ENCODE measurements at regions not wholly inside any gene's neighbourhood (a gene's known extent, or its start where the extent isn't known, plus 50 kb on each side); places are given as distances from the start of the nearest gene placed in this dataset.

DNA sequence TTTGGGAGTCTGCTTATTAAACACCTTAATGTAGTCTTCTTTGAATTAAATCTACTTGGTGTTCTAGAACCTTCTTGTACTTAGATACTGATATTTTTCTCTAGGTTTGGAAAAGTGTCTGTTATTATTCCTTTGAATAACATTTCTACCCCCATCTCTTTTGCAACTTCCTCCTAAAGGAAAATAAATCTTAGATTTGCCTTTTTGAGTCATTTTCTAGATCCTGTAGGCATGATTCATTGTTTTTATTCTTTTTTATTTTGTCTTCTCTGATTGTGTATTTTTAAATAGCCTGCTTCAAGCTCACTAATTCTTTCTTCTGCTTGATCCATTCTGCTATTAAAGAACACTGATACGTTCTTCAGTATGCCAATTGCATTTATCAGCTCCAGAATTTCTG is 155.9 kb upstream of the NEGR1 start:
- no peak overlapping the region for H3K4me2 ChIP-seq
- DNase-seq (ENCODE audit: low read depth in 1 of 2, low spot score in 1 of 2) (no peak), FAIRE-seq (no peak), ATAC-seq (no peak)
- no peak overlapping the region for H3K27ac ChIP-seq
- H3K9me3 ChIP-seq: no peaks in the 10 kb centered on the region
- no peaks in the 10 kb centered on the region for H3K4me1 ChIP-seq
- ChIA-PET CTCF (no interaction called here), POLR2A (no interaction called here)
- TF ChIP-seq HOXB5 (CRISPR knock-in tag; IDR thresholded peaks at IDR 0.05) (no peak), MAFK (IDR thresholded peaks at IDR 0.05; ENCODE audit: partially characterized antibody) (no peak)
- WGBS (ENCODE audit: missing lambda C conversion rate): 0% methylated on average over 1 of the region's 1 CpG
- H3K4me3 ChIP-seq: no peak overlapping the region

DNA sequence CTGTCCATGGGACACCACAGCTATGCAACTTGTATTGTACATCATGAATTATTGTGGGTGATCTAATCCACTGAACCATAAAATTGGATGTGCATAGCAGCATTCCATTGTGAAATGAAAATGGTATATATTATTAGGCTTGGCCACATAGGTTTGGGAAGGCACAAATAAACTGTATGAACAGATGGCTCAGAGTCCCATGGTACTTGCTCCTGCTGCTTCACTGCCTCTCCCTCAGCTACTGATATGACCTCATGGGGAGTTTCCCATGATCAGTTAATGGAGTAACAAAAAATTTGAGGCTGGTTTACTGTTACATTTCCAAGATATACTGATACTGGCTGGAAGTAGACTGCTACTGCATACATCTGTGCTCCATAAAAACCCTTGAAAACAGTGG is 152.7 kb upstream of the NEGR1 start:
- no peak overlapping the region for H3K27ac ChIP-seq
- no peak for DNase-seq (ENCODE audit: low read depth in 1 of 2, low spot score in 1 of 2)
- no peak overlapping the region for H3K4me3 ChIP-seq
- TF ChIP-seq, protein P1, sequence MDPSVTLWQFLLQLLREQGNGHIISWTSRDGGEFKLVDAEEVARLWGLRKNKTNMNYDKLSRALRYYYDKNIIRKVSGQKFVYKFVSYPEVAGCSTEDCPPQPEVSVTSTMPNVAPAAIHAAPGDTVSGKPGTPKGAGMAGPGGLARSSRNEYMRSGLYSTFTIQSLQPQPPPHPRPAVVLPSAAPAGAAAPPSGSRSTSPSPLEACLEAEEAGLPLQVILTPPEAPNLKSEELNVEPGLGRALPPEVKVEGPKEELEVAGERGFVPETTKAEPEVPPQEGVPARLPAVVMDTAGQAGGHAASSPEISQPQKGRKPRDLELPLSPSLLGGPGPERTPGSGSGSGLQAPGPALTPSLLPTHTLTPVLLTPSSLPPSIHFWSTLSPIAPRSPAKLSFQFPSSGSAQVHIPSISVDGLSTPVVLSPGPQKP (IDR thresholded peaks at IDR 0.05; ENCODE audit: low read depth, low read length): no peak
- TF ChIP-seq PHF8 (IDR thresholded peaks at IDR 0.05; ENCODE audit: borderline replicate concordance, low read depth) (no peak), CBX8 (IDR thresholded peaks at IDR 0.05) (no peak), CBX2 (IDR thresholded peaks at IDR 0.05; ENCODE audit: borderline replicate concordance, low read depth) (no peak), MAFK (IDR thresholded peaks at IDR 0.05; ENCODE audit: partially characterized antibody) (no peak), NR3C1 (IDR thresholded peaks at IDR 0.05) (no peak), POLR2A (IDR thresholded peaks at IDR 0.05; ENCODE audit: low read length) (no peak), HEYL (CRISPR knock-in tag; IDR thresholded peaks at IDR 0.05) (no peak), HOXB5 (CRISPR knock-in tag; IDR thresholded peaks at IDR 0.05) (no peak), SMC3 (IDR thresholded peaks at IDR 0.05) (no peak), KDM5A (IDR thresholded peaks at IDR 0.05) (no peak), RARB (CRISPR knock-in tag; IDR thresholded peaks at IDR 0.05) (no peak), ZC3H11A (IDR thresholded peaks at IDR 0.05) (no peak), NFE2L2 (conservative IDR thresholded peaks at IDR 0.05; ENCODE audit: low read length) (no peak), FOSB (CRISPR knock-in tag; IDR thresholded peaks at IDR 0.05) (no peak)
- TF ChIP-seq, protein P2, sequence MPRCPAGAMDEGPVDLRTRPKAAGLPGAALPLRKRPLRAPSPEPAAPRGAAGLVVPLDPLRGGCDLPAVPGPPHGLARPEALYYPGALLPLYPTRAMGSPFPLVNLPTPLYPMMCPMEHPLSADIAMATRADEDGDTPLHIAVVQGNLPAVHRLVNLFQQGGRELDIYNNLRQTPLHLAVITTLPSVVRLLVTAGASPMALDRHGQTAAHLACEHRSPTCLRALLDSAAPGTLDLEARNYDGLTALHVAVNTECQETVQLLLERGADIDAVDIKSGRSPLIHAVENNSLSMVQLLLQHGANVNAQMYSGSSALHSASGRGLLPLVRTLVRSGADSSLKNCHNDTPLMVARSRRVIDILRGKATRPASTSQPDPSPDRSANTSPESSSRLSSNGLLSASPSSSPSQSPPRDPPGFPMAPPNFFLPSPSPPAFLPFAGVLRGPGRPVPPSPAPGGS (IDR thresholded peaks at IDR 0.05): no peak
- TF ChIP-seq, protein P3, sequence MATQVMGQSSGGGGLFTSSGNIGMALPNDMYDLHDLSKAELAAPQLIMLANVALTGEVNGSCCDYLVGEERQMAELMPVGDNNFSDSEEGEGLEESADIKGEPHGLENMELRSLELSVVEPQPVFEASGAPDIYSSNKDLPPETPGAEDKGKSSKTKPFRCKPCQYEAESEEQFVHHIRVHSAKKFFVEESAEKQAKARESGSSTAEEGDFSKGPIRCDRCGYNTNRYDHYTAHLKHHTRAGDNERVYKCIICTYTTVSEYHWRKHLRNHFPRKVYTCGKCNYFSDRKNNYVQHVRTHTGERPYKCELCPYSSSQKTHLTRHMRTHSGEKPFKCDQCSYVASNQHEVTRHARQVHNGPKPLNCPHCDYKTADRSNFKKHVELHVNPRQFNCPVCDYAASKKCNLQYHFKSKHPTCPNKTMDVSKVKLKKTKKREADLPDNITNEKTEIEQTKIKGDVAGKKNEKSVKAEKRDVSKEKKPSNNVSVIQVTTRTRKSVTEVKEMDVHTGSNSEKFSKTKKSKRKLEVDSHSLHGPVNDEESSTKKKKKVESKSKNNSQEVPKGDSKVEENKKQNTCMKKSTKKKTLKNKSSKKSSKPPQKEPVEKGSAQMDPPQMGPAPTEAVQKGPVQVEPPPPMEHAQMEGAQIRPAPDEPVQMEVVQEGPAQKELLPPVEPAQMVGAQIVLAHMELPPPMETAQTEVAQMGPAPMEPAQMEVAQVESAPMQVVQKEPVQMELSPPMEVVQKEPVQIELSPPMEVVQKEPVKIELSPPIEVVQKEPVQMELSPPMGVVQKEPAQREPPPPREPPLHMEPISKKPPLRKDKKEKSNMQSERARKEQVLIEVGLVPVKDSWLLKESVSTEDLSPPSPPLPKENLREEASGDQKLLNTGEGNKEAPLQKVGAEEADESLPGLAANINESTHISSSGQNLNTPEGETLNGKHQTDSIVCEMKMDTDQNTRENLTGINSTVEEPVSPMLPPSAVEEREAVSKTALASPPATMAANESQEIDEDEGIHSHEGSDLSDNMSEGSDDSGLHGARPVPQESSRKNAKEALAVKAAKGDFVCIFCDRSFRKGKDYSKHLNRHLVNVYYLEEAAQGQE (IDR thresholded peaks at IDR 0.05): no peak
- TF ChIP-seq, protein P4, sequence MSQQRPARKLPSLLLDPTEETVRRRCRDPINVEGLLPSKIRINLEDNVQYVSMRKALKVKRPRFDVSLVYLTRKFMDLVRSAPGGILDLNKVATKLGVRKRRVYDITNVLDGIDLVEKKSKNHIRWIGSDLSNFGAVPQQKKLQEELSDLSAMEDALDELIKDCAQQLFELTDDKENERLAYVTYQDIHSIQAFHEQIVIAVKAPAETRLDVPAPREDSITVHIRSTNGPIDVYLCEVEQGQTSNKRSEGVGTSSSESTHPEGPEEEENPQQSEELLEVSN (IDR thresholded peaks at IDR 0.05; ENCODE audit: borderline replicate concordance, low read depth): no peak
- no peak overlapping the region for H3K4me2 ChIP-seq
- FAIRE-seq: no peak
- CTCF ChIA-PET: no interaction called here
- POLR2A ChIA-PET: no interaction called here
- no peak for ATAC-seq
- no peaks in the 10 kb centered on the region for H3K9me3 ChIP-seq
- H3K4me1 ChIP-seq: no peaks in the 10 kb centered on the region

DNA sequence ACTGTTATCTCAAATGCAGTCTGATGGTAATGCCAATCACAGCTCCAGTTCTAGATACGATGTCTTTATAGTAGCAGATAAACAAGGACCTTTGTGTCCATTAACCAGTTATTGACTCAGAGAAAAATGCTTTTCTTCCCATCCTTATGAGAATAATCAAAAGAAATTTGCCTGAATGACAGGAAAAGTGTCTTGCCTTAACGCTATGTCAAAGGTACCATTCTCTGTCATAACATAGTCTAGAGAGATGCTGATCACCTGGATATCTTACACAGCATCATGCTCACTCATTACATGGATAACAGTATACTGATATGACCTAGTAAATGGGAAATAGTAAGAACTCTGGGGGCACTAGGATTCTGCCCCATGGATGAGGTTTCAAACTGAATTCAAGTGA is 151.7 kb upstream of the NEGR1 start:
- DNase-seq (ENCODE audit: low read depth in 1 of 2, low spot score in 1 of 2) (no peak), ATAC-seq (no peak), FAIRE-seq (no peak)
- CTCF ChIA-PET: no interaction called here
- POLR2A ChIA-PET: no interaction called here
- Histone ChIP-seq H3K27ac (no peak overlapping the region), H3K4me2 (no peak overlapping the region), H3K9me3 (no peaks in the 10 kb centered on the region), H3K4me3 (no peak overlapping the region), H3K4me1 (no peaks in the 10 kb centered on the region)
- 0% methylated on average over 2 of the region's 2 CpGs for WGBS (ENCODE audit: missing lambda C conversion rate)
- TF ChIP-seq FOSL2 (IDR thresholded peaks at IDR 0.05) (no peak), FOSL2 (CRISPR knock-in tag; IDR thresholded peaks at IDR 0.05) (no peak), CBX2 (IDR thresholded peaks at IDR 0.05; ENCODE audit: borderline replicate concordance, low read depth) (no peak), KDM1A (IDR thresholded peaks at IDR 0.05; ENCODE audit: low read depth) (no peak), MAZ (IDR thresholded peaks at IDR 0.05; ENCODE audit: borderline replicate concordance, low read depth, low read length) (no peak), TFCP2L1 (CRISPR knock-in tag; IDR thresholded peaks at IDR 0.05) (no peak), ZSCAN20 (CRISPR knock-in tag; IDR thresholded peaks at IDR 0.05) (no peak), HOXB13 (CRISPR knock-in tag; IDR thresholded peaks at IDR 0.05; ENCODE audit: low read depth) (no peak), CEBPB (IDR thresholded peaks at IDR 0.05) (no peak), MAFK (IDR thresholded peaks at IDR 0.05; ENCODE audit: partially characterized antibody) (no peak), JUN (IDR thresholded peaks at IDR 0.05) (no peak)
- TF ChIP-seq, protein P5, sequence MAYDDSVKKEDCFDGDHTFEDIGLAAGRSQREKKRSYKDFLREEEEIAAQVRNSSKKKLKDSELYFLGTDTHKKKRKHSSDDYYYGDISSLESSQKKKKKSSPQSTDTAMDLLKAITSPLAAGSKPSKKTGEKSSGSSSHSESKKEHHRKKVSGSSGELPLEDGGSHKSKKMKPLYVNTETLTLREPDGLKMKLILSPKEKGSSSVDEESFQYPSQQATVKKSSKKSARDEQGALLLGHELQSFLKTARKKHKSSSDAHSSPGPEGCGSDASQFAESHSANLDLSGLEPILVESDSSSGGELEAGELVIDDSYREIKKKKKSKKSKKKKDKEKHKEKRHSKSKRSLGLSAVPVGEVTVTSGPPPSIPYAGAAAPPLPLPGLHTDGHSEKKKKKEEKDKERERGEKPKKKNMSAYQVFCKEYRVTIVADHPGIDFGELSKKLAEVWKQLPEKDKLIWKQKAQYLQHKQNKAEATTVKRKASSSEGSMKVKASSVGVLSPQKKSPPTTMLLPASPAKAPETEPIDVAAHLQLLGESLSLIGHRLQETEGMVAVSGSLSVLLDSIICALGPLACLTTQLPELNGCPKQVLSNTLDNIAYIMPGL (CRISPR knock-in tag; IDR thresholded peaks at IDR 0.05; ENCODE audit: borderline replicate concordance): no peak
- TF ChIP-seq, protein P4 (IDR thresholded peaks at IDR 0.05; ENCODE audit: borderline replicate concordance, low read depth): no peak
